ENCODE measurements at regions not wholly inside any gene's neighbourhood (a gene's known extent, or its start where the extent isn't known, plus 50 kb on each side); places are given as distances from the start of the nearest gene placed in this dataset.

DNA sequence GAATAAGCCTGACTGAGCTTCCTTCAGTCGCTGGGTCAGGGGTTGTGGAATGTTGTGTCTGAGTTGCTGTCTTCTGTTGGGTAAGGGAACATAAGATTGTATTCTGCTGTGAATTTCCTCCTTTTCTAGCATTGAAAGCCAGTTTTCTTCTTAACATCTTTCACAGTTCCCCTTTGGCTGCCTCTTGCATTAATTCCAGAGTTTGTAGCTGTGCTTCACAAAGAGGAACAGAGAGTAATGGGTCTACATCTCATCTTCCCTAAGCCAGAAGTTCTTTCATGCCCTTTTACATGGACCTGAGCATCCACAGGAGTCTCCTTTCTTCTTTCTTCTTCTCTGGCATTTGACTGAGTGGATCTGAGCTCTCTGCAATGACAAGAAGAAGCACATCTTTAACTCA lies 686.8 kb downstream of the KCTD16 start:
- TF ChIP-seq CTCF (IDR thresholded peaks at IDR 0.05 in 2 of 3, conservative IDR thresholded peaks at IDR 0.05 in 1 of 3; ENCODE audit: insufficient read depth in 2 of 3, low read depth in 1 of 3, low read length in 3 of 3) (no peak), HCFC1 (IDR thresholded peaks at IDR 0.05; ENCODE audit: low read depth, low read length) (no peak), MEIS2 (IDR thresholded peaks at IDR 0.05; ENCODE audit: partially characterized antibody) (no peak), MXI1 (IDR thresholded peaks at IDR 0.05; ENCODE audit: low read depth, low read length) (no peak)
- TF ChIP-seq, protein P1, sequence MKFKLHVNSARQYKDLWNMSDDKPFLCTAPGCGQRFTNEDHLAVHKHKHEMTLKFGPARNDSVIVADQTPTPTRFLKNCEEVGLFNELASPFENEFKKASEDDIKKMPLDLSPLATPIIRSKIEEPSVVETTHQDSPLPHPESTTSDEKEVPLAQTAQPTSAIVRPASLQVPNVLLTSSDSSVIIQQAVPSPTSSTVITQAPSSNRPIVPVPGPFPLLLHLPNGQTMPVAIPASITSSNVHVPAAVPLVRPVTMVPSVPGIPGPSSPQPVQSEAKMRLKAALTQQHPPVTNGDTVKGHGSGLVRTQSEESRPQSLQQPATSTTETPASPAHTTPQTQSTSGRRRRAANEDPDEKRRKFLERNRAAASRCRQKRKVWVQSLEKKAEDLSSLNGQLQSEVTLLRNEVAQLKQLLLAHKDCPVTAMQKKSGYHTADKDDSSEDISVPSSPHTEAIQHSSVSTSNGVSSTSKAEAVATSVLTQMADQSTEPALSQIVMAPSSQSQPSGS (CRISPR knock-in tag; IDR thresholded peaks at IDR 0.05) = no peak
- TF ChIP-seq, protein P2, sequence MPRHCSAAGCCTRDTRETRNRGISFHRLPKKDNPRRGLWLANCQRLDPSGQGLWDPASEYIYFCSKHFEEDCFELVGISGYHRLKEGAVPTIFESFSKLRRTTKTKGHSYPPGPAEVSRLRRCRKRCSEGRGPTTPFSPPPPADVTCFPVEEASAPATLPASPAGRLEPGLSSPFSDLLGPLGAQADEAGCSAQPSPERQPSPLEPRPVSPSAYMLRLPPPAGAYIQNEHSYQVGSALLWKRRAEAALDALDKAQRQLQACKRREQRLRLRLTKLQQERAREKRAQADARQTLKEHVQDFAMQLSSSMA (CRISPR knock-in tag; IDR thresholded peaks at IDR 0.05) = no peak

Measured in K562 (cell line).